Mucosa of descending colon (tissue), 3 donors: ENCODE measurements at regions not wholly inside any gene's neighbourhood (a gene's known extent, or its start where the extent isn't known, plus 50 kb on each side); places are given as distances from the start of the nearest gene placed in this dataset.

Experiments used
- ATAC-seq: fragments of 200-7000 bp; cut with Tn5 transposase; one replicate; pipeline ENCODE4 v1.9.1; 2020; ENCODE audit warnings: mild to moderate bottlenecking, moderate library complexity
- DNase-seq, 3 donors: peaks; one replicate each; pipeline ENCODE4 v3.0.0-alpha.2; 2020
- H3K36me3 ChIP-seq: fragments of 200-600 bp; one replicate; pipeline ENCODE4 v1.8.0; 2021; ENCODE audit warnings: low read depth, mild to moderate bottlenecking
- H3K4me1 ChIP-seq: fragments of 200-600 bp; one replicate; pipeline ENCODE4 v1.8.0; 2021; ENCODE audit warnings: low read depth, mild to moderate bottlenecking
- H3K4me3 ChIP-seq: fragments of 200-600 bp; one replicate; pipeline ENCODE4 v1.8.0; 2021; ENCODE audit warnings: mild to moderate bottlenecking
- H3K9me3 ChIP-seq: fragments of 200-600 bp; one replicate; pipeline ENCODE4 v1.8.0; 2021; ENCODE audit warnings: mild to moderate bottlenecking
- intact Hi-C, 2 donors: fragments of 100-400 bp; cut with DNase I in 1 of 2; cut with micrococcal nuclease in 1 of 2; formaldehyde crosslinking; loops; one replicate each; pipeline versions ENCODE4 v1.11.0 to v1.11.1; 2022; cut with DNase I, micrococcal nuclease
- TF ChIP-seq, protein P1 (sequence below): fragments of 200-600 bp; IDR thresholded peaks from one replicate; pipeline ENCODE4 v1.8.0; 2022; ENCODE audit warnings: antibody characterized with exemption, mild to moderate bottlenecking
- donor health status: DM: no; HTN: no; CAD: no; lungs with moderate emphysema.
- donor health status: DM: no; HTN: no; CAD: no.
- donor health status: DM: no; HTN: yes; CAD: no.

DNA sequence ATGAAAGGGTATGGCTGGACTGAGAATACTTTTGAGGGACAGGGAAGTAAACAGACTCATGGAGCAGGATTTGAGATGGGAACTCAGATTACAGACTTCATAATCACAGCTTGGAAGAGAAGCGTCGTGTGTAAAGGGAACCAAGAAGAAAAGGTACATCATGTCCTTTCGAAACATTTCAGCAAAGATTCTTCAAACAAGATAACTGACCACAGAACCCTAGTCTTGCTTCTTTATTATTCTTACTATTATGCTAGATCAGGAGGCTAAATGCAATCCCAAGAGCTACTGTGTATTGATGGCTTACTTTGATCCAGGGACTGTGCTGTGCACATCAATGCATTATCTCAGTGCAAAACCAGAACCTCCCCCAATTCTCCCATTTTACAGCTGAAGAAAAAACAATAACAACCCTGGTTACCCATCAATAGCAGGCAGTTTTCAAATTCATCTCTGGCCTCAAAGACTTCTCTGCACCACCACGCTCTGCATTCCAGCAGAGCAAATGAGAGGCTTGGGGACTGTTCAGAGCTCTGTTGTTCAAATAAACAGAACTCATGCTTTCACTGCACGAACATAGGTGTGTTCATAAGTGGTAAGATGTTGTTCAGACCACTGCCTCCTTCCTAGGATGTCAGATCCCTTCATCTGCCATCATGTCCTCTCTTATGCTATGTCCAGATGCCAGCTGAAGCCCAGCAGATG, 104.8 kb upstream of the NAV2 start:
- DNase-seq (no peak), ATAC-seq (no peak)
- no peaks in the 10 kb centered on the region for H3K4me1 ChIP-seq
- H3K9me3 ChIP-seq: peaks cover 8% of the 10 kb centered on the region
- no peak overlapping the region for H3K4me3 ChIP-seq
- TF ChIP-seq, protein P1, sequence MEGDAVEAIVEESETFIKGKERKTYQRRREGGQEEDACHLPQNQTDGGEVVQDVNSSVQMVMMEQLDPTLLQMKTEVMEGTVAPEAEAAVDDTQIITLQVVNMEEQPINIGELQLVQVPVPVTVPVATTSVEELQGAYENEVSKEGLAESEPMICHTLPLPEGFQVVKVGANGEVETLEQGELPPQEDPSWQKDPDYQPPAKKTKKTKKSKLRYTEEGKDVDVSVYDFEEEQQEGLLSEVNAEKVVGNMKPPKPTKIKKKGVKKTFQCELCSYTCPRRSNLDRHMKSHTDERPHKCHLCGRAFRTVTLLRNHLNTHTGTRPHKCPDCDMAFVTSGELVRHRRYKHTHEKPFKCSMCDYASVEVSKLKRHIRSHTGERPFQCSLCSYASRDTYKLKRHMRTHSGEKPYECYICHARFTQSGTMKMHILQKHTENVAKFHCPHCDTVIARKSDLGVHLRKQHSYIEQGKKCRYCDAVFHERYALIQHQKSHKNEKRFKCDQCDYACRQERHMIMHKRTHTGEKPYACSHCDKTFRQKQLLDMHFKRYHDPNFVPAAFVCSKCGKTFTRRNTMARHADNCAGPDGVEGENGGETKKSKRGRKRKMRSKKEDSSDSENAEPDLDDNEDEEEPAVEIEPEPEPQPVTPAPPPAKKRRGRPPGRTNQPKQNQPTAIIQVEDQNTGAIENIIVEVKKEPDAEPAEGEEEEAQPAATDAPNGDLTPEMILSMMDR: no peak
- intact Hi-C loops: no loop called here
- no peaks in the 10 kb centered on the region for H3K36me3 ChIP-seq

DNA sequence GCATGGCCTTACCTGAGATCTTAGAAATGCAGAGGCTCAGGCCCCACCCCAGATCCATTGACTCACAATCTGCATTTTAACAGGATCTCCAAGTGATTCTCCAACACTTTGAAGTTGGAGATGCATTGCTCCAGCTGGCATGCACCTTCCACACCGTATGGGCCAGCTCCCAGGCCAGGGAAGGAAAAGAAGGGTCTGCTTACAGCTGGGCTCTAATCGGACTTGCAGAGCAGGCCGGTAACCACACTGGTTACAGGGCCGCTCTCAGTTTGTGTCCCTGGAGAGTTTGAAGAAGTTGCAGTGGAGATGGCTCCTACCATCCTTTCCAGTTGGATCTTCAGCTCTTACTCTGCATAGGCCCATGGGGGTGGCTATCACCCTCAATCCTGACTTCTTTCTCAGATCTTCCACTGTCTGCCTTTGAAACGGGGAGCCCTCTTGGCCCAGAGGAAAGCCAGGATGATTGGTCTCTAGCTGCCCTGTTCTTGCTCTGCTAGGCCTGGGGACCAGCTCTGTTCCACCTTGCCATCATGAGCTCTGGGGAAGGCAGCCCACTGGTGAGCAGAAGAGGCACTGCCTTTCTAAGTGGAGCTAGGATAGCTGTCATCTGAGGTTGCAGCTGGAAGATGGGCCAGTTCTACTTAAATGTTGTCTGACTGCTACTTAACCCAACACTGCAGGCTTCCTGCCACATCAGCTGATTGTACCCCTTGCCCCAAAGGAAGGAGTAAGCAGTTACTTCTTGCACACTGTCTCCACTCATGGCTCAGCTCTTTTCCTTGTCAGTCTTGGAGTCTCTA, 105.6 kb upstream of the NAV2 start:
- Histone ChIP-seq H3K9me3 (peaks cover 7% of the 10 kb centered on the region), H3K4me3 (no peak overlapping the region), H3K4me1 (no peaks in the 10 kb centered on the region), H3K36me3 (no peaks in the 10 kb centered on the region)
- intact Hi-C loops: no loop called here
- DNase-seq: no peak
- TF ChIP-seq, protein P1: no peak
- ATAC-seq: no peak

DNA sequence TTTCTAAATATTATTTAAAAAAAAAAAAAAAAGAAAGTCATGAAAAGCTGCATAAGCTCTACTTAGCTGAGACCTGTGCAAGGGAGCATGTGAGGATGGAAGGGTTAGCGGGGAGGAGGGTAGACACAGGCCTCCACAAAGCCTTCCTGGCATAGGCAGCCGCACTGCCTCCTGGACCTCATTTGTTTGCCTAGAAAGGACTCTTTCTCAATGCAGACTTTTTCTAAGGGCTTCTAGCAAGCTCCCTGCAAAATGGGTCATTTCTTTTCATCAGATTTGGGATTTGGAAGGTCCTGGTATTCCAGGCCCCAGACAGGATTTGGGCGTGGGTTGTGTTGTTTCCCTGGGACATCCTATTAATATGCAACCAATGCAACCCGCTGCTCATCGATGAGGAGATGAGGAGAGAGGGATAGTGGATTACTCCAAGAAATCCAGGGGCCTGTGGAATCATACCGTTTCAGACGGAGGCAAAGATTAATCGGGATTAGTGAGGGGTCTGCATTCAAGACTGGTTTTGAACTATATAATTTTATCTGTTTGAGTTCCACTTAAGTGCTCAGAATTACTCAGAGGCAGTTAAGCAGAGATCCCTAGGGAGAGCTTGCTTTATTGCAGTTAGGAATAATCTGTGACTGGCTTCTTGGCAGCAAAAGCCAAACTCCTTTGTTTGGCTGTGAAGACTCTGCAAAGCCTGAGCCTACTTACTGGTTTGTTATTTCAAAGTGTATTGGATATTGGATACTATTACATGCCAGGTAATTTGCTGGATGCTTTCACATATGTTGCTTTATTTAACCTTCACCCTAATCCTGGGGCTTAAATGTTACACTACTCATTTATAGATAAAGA, 106.9 kb upstream of the NAV2 start:
- DNase-seq (no peak), ATAC-seq (no peak)
- intact Hi-C loops: no loop called here
- TF ChIP-seq, protein P1: no peak
- H3K4me1 ChIP-seq: no peaks in the 10 kb centered on the region
- H3K9me3 ChIP-seq: no peaks in the 10 kb centered on the region
- no peak overlapping the region for H3K4me3 ChIP-seq
- no peaks in the 10 kb centered on the region for H3K36me3 ChIP-seq

DNA sequence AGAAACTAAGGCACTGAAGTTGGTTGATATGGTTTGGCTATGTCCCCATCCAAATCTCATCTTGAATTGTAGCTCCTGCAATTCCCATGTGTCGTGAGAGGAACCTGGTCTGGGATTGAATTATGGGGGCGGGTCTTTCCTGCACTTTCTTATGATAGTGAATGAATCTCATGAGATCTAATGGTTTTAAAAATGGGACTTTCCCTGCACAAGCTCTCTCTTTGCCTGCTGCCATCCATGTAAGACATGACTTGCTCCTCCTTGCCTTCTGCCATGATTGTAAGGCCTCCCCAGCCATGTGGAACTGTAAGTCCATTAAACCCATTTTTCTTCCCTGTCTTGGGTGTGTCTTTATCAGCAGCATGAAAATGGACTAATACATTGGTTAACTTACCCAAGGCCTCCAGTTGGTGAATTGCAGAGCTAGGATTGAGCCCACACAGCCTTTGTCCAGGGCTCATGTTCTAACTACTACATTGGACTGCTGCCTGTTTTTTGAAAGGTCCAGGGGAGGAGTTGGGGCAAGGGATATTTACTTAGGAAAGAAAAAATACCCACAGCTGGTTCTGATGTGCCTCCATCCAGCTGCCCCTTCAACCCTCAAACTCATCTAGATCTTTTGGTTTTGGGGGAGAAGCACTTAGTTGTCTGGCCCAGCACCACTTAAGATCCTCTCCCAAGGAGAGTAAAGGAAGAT, 107.8 kb upstream of the NAV2 start:
- intact Hi-C loops: no loop called here
- Histone ChIP-seq H3K4me1 (no peaks in the 10 kb centered on the region), H3K36me3 (no peaks in the 10 kb centered on the region), H3K9me3 (no peaks in the 10 kb centered on the region), H3K4me3 (no peak overlapping the region)
- ATAC-seq: no peak
- DNase-seq: no peak
- TF ChIP-seq, protein P1: no peak

DNA sequence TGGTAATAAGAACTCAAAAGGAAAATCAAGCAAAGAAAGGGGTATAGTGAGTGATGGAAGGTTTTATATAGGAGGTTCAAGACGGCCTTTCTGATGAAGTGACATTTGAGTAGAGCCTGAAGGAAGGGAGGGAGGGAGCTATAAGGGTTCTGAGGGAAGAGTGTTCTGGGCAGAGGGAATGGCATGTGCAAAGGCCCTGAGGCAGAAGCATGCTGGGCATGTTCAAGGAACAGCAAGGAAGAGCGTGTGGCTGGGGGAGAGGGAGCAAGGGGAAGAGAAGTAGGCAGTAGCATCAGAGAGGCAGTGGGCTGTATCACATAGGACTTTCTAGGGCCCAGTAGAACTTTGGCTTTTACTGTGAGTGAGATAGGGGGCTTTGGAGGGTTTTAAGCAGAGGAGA, 108.9 kb upstream of the NAV2 start:
- intact Hi-C loops: no loop called here
- TF ChIP-seq, protein P1: no peak
- no peaks in the 10 kb centered on the region for H3K4me1 ChIP-seq
- H3K9me3 ChIP-seq: no peaks in the 10 kb centered on the region
- ATAC-seq (no peak), DNase-seq (no peak)
- no peaks in the 10 kb centered on the region for H3K36me3 ChIP-seq
- H3K4me3 ChIP-seq: no peak overlapping the region
